Endodermal cell (in vitro differentiated cells): ENCODE measurements at regions not wholly inside any gene's neighbourhood (a gene's known extent, or its start where the extent isn't known, plus 50 kb on each side); places are given as distances from the start of the nearest gene placed in this dataset.

Experiments used
- DNase-seq: peaks from one replicate; pipeline ENCODE4 v3.0.0-alpha.2; 2017
- H3K27ac ChIP-seq: 2 replicates; pipeline ENCODE4 v1.5.1; 2013; ENCODE audit warnings: mild to moderate bottlenecking, low read depth, low read length, moderate library complexity
- H3K27me3 ChIP-seq: 2 replicates; pipeline ENCODE4 v1.6.1; 2013; ENCODE audit warnings: mild to moderate bottlenecking, low read length, moderate library complexity; ENCODE audit not compliant: insufficient read depth, control insufficient read depth, poor library complexity, severe bottlenecking
- H3K36me3 ChIP-seq: 2 replicates; pipeline ENCODE4 v1.7.0; 2013; ENCODE audit warnings: mild to moderate bottlenecking, low read length, moderate library complexity; ENCODE audit not compliant: control insufficient read depth, insufficient read depth
- H3K4me1 ChIP-seq: one replicate; pipeline ENCODE4 v1.7.0; 2013; ENCODE audit warnings: low read length; ENCODE audit not compliant: control insufficient read depth, insufficient read depth
- H3K4me3 ChIP-seq: 2 replicates; pipeline ENCODE4 v1.5.1; 2013; ENCODE audit warnings: mild to moderate bottlenecking, low read length, moderate library complexity
- H3K9ac ChIP-seq: 2 replicates; pipeline ENCODE4 v1.6.1; 2013; ENCODE audit warnings: mild to moderate bottlenecking, low read length, moderate library complexity; ENCODE audit not compliant: poor library complexity, severe bottlenecking; ENCODE audit errors: extremely low read depth
- H3K9me3 ChIP-seq: 2 replicates; pipeline ENCODE4 v1.6.1; 2013; ENCODE audit warnings: mild to moderate bottlenecking, low read length, moderate library complexity; ENCODE audit not compliant: control insufficient read depth
- H3K27ac Mint-ChIP-seq: 2 replicates; pipeline ENCODE4 v1.8.0; 2020; ENCODE audit warnings: mixed read lengths
- H3K27me3 Mint-ChIP-seq: 2 replicates; pipeline ENCODE4 v1.8.0; 2021; ENCODE audit warnings: mild to moderate bottlenecking, mixed read lengths; ENCODE audit not compliant: insufficient read depth
- H3K36me3 Mint-ChIP-seq: 2 replicates; pipeline ENCODE4 v1.8.0; 2020; ENCODE audit warnings: low read depth, mixed read lengths
- H3K4me1 Mint-ChIP-seq: 2 replicates; pipeline ENCODE4 v1.8.0; 2020; ENCODE audit warnings: mixed read lengths
- H3K4me3 Mint-ChIP-seq: 2 replicates; pipeline ENCODE4 v1.8.0; 2020; ENCODE audit warnings: mild to moderate bottlenecking, moderate library complexity, mixed read lengths
- H3K9me3 Mint-ChIP-seq: 2 replicates; pipeline ENCODE4 v1.8.0; 2020; ENCODE audit warnings: mild to moderate bottlenecking, mixed read lengths
- WGBS, 2 experiments: methylation state at CpG; one replicate each; pipeline versions ENCODE4 v1.1.5 to v1.1.7; 2013; ENCODE audit warnings: missing lambda C conversion rate in 2 of 2, mixed read lengths in 1 of 2; ENCODE audit not compliant: insufficient coverage in 1 of 2, insufficient read length in 1 of 2; 5-methylcytosine and 5-hydroxymethylcytosine counted together
- TF ChIP-seq, protein P1 (sequence below): fragments of 200-600 bp; sonication (generic); conservative IDR thresholded peaks from 2 replicates; pipeline ENCODE4 v1.5.0; 2021; ENCODE audit warnings: antibody characterized with exemption, mild to moderate bottlenecking

DNA sequence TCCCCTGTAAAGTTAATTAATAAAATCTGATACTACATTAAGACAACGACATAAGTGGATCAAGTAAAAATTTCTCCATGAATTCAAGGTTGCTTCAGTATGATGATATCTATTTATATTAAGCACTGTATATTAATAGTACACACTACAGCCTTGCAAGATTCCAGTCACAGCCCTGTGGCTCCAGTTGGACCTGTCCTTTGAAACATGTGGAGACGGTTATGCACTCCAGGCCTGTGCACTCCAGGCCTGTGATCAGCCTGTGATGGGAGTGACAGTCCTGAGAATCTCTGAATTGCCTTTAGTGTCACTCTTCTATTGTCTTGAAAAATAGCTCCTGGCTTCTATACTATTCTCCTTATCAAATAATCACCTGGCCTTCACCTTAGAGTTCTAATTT lies 981.1 kb upstream of the AGA start:
- WGBS, 2 experiments: 80 to 95% methylated on average over 1 to 2 of the region's 2 CpGs
- Histone ChIP-seq H3K27ac (no peak overlapping the region), H3K36me3 (no peaks in the 10 kb centered on the region), H3K4me1 (no peaks in the 10 kb centered on the region), H3K27me3 (no peaks in the 10 kb centered on the region), H3K9me3 (no peaks in the 10 kb centered on the region), H3K4me3 (no peak overlapping the region), H3K9ac (no peak overlapping the region)
- Mint-ChIP-seq H3K27ac (no peak overlapping the region), H3K36me3 (no peaks in the 10 kb centered on the region), H3K27me3 (no peaks in the 10 kb centered on the region), H3K4me3 (no peak overlapping the region), H3K4me1 (no peaks in the 10 kb centered on the region), H3K9me3 (no peaks in the 10 kb centered on the region)
- no peak for DNase-seq
- TF ChIP-seq, protein P1, sequence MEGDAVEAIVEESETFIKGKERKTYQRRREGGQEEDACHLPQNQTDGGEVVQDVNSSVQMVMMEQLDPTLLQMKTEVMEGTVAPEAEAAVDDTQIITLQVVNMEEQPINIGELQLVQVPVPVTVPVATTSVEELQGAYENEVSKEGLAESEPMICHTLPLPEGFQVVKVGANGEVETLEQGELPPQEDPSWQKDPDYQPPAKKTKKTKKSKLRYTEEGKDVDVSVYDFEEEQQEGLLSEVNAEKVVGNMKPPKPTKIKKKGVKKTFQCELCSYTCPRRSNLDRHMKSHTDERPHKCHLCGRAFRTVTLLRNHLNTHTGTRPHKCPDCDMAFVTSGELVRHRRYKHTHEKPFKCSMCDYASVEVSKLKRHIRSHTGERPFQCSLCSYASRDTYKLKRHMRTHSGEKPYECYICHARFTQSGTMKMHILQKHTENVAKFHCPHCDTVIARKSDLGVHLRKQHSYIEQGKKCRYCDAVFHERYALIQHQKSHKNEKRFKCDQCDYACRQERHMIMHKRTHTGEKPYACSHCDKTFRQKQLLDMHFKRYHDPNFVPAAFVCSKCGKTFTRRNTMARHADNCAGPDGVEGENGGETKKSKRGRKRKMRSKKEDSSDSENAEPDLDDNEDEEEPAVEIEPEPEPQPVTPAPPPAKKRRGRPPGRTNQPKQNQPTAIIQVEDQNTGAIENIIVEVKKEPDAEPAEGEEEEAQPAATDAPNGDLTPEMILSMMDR: no peak

DNA sequence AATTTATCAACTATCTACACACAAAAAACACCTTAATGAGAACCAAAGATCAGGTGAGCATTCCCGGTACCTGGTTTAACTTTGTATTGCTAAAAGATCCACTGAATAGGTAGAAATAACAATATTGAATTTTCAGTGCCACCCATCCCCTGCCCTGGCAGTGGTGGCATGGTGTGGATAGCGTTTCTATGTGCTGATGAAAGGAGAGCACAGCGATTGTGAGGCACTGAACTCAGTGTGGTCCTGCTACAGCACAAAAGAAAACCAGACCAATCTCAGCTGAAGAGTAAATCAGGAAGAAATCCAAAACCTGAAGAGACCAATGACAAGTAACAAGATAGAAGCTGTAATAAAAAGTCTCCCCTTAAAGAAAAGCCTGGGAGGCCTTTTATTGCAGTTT lies 984.6 kb upstream of the AGA start:
- no peak for DNase-seq
- Mint-ChIP-seq H3K27me3 (no peaks in the 10 kb centered on the region), H3K9me3 (no peaks in the 10 kb centered on the region), H3K4me1 (no peaks in the 10 kb centered on the region), H3K27ac (no peak overlapping the region), H3K4me3 (no peak overlapping the region), H3K36me3 (no peaks in the 10 kb centered on the region)
- TF ChIP-seq, protein P1: no peak
- H3K27ac ChIP-seq: no peak overlapping the region
- no peaks in the 10 kb centered on the region for H3K27me3 ChIP-seq
- 92% methylated on average over 3 of the region's 3 CpGs; no CpG with 5 or more reads in 1 of the 2 experiments for WGBS, 2 experiments
- H3K9me3 ChIP-seq: no peaks in the 10 kb centered on the region
- no peaks in the 10 kb centered on the region for H3K36me3 ChIP-seq
- H3K4me3 ChIP-seq: no peak overlapping the region
- H3K9ac ChIP-seq: no peak overlapping the region
- H3K4me1 ChIP-seq: no peaks in the 10 kb centered on the region

GRCh38 chr4:178427663-178428062 lies 985.4 kb upstream of the AGA start:
- H3K9me3 Mint-ChIP-seq: no peaks in the 10 kb centered on the region
- no peaks in the 10 kb centered on the region for H3K36me3 Mint-ChIP-seq
- no peak overlapping the region for H3K27ac ChIP-seq
- no peak overlapping the region for H3K4me3 Mint-ChIP-seq
- WGBS, 2 experiments: 100% methylated on average over 2 of the region's 2 CpGs; no CpG with 5 or more reads in 1 of the 2 experiments
- H3K4me1 Mint-ChIP-seq: no peaks in the 10 kb centered on the region
- H3K27ac Mint-ChIP-seq: no peak overlapping the region
- no peaks in the 10 kb centered on the region for H3K27me3 Mint-ChIP-seq
- no peak for DNase-seq
- no peaks in the 10 kb centered on the region for H3K4me1 ChIP-seq
- no peak overlapping the region for H3K4me3 ChIP-seq
- no peak overlapping the region for H3K9ac ChIP-seq
- no peaks in the 10 kb centered on the region for H3K27me3 ChIP-seq
- H3K36me3 ChIP-seq: no peaks in the 10 kb centered on the region
- TF ChIP-seq, protein P1: no peak
- no peaks in the 10 kb centered on the region for H3K9me3 ChIP-seq
